ENCODE measurements at regions not wholly inside any gene's neighbourhood (a gene's known extent, or its start where the extent isn't known, plus 50 kb on each side); places are given as distances from the start of the nearest gene placed in this dataset.
A peak's percentile ranks its signal among the peaks of the same experiment; 100 is the strongest.

DNA sequence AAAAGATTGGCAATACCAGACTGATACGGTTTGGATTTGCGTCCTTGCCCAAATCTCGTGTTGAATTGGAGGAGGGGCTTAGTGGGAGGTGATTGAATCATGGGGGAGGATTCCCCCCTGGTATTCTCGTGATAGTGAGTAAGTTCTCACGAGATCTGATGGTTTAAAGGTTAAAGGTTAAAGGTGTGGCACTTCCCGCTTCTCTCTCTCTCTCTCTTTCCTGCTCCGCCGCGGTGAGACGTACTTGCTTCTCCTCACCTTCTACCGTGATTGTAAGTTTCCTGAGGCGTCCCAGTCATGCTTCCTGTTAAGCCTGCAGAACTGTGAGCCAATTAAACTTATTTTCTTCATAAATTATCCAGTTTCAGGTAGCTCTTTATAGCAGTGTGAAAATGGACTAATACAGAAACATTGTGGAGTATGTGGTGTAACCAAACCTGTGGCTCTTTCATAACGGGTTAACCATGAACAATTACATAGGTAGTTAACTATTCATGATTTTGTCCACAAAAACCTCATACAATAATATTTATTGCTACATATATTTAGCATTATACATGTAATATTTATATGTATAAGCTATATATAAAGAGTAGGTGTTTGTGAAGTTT lies 107.5 kb downstream of the ANXA1 start:
- TF ChIP-seq CTCF (IDR thresholded peaks at IDR 0.05), result no peak
- intact Hi-C loops (cut with DNase I), result no loop called here
- no peak for DNase-seq

GRCh38 chr9:73260506-73260905 lies 108.8 kb downstream of the ANXA1 start:
- no peaks in the 10 kb centered on the region for H3K27me3 ChIP-seq
- intact Hi-C loops (cut with DNase I), result no loop called here
- H3K27ac ChIP-seq, result no peak overlapping the region
- TF ChIP-seq CTCF (IDR thresholded peaks at IDR 0.05), result no peak
- no peaks in the 10 kb centered on the region for H3K4me1 ChIP-seq
- H3K36me3 ChIP-seq, result no peaks in the 10 kb centered on the region
- no peaks in the 10 kb centered on the region for H3K9me3 ChIP-seq
- DNase-seq, result no peak
- H3K4me3 ChIP-seq, result no peak overlapping the region
- ATAC-seq, result no peak

More for the DNA sequence above, 107.5 kb downstream of the ANXA1 start:
- H3K4me1 ChIP-seq, result no peaks in the 10 kb centered on the region
- H3K9me3 ChIP-seq, result no peaks in the 10 kb centered on the region
- no peak overlapping the region for H3K4me3 ChIP-seq
- H3K27me3 ChIP-seq, result no peaks in the 10 kb centered on the region
- no peaks in the 10 kb centered on the region for H3K36me3 ChIP-seq
- no peak for ATAC-seq
- no peak overlapping the region for H3K27ac ChIP-seq

DNA sequence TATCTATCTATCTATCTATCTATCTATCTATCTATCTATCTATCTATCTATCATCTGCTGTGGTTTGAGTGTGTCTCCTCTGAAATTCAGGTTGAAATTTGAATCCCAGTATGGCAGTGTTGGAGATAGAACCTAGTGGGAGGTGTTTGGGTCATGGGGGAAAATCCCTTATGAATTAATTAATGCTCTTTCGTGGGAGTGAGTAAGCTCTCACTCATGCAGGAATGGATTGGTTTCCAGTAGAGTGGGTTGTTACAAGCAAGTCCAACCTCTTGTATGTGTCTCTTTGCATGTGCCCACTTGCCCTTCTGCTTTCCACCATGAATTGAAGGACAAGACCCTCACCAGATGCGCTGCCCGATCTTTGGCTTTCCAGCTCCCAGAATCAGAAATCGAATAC lies 113.0 kb downstream of the ANXA1 start:
- no peak overlapping the region for H3K4me3 ChIP-seq
- DNase-seq (no peak), ATAC-seq (no peak)
- no peak overlapping the region for H3K27ac ChIP-seq
- H3K4me1 ChIP-seq, result no peaks in the 10 kb centered on the region
- no peaks in the 10 kb centered on the region for H3K9me3 ChIP-seq
- H3K27me3 ChIP-seq, result no peaks in the 10 kb centered on the region
- no peak for TF ChIP-seq CTCF (IDR thresholded peaks at IDR 0.05)
- intact Hi-C loops (cut with DNase I), result no loop called here
- no peaks in the 10 kb centered on the region for H3K36me3 ChIP-seq

DNA sequence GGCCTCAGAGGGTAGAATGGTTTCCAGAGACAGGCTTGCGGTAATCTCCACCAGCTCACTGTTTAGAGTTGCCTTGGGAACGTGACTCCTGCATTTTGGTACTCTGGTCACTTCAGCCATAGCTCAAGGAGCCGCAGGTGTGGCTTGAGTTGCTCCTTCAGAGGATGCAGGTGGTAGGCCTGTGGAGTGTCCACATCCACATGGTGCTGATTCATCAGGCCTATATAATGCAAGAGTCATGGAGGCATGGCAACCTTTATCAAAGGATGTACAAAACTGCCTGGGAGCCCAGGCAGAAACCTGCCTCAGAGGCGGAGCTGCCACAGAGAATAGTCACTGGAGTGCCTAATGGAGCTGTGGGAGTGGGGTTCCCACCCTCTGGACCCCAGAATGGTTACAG lies 114.2 kb downstream of the ANXA1 start:
- TF ChIP-seq CTCF (IDR thresholded peaks at IDR 0.05), result no peak
- no peak overlapping the region for H3K4me3 ChIP-seq
- no peaks in the 10 kb centered on the region for H3K27me3 ChIP-seq
- H3K36me3 ChIP-seq, result no peaks in the 10 kb centered on the region
- no peak for ATAC-seq
- H3K27ac ChIP-seq, result no peak overlapping the region
- H3K9me3 ChIP-seq, result no peaks in the 10 kb centered on the region
- H3K4me1 ChIP-seq, result no peaks in the 10 kb centered on the region
- intact Hi-C loops (cut with DNase I), result no loop called here
- DNase-seq, result no peak

DNA sequence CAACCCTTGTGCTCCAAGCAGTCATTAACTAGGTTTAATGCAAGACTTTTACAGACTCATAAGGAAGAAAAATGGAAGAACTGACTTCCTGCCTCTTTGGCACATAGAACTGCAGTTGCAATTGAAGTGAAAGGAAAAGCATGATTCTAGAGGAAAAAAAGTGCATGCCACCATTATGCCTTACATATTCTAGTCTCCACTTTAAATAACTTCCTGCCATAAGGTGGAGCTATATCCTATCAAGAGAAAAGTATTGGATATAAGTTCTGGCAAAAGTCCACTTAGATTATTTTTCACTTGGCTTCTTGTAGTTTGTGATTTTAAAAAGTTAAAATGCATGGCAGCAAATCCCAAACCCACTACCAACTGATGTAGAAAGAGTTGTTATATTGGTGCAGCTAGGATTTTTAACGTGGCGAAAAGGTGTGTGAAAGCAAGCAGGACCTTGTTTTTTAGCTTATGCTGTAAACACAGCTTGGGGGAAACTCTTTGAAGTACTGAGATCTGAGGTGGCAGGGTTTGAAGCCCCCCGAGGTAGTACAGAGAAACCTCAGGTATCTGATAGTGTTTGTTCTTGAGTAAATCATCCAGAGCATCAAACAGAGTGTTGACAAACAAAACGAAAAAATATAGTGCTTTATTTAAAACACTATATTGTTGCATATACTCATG lies 117.9 kb downstream of the ANXA1 start:
- Histone ChIP-seq H3K27ac (no peak overlapping the region), H3K27me3 (no peaks in the 10 kb centered on the region), H3K4me1 (no peaks in the 10 kb centered on the region), H3K9me3 (no peaks in the 10 kb centered on the region), H3K4me3 (no peak overlapping the region), H3K36me3 (no peaks in the 10 kb centered on the region)
- no peak for TF ChIP-seq CTCF (IDR thresholded peaks at IDR 0.05)
- no peak for ATAC-seq
- DNase-seq, result peak in 2 of 4 donors; percentile 2 to 9
- intact Hi-C loops (cut with DNase I), result no loop called here

Measured in left lung (tissue), 4 donors.